ENCODE measurements at regions not wholly inside any gene's neighbourhood (a gene's known extent, or its start where the extent isn't known, plus 50 kb on each side); places are given as distances from the start of the nearest gene placed in this dataset.

DNA sequence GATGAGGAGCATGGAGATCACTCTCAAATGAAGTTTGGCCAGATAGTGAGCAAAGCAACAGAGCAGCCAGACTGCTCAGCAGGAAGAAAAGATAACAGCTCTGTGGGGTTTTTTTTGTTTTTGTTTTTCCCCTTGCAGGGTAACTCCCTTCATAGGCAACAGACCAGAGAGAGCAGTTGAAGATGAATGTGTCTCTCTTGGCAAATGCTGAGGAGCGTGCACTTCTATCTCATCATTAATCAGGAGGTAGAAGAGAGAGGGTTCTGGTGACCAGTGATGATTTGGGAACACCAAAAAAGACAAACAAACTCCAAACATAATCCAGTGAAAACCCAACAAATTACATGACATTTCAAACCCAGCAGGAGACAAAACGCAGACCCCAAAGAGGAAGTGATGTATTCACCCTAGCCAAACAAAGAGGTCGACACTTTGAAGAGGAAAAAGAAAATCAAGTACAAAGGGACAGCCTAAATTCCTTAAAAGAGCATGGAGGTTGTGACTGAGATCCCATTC lies 66.2 kb upstream of the RREB1 start:
- no peak for DNase-seq

DNA sequence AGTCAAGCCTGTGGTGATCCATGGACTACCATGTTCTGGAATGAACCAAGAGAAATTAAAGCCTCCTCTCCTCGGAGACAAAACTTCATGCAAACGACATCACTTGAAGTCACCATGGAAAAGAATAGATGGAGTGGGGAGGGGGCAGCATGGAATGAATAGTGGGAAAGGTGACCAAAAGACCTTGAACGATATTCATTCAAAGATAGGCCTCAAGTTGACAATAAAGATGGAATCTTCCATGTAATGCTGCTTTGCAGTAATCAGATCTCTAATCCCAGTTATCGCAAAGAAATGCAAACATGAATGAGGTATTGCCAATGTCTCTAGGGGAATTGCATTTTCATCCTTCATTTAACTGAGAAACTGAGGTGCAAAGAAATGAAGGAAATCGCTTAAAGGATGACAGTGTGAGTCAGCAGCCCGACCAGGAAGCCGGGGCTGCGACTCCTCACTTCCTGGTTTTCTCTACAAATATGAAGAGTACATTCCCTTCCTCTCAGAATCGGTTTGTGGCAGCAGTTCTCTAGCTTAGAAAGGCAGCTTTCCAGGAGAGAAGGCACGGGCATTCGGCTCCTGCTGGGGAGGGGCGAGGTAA lies 65.6 kb upstream of the RREB1 start:
- DNase-seq, result no peak

DNA sequence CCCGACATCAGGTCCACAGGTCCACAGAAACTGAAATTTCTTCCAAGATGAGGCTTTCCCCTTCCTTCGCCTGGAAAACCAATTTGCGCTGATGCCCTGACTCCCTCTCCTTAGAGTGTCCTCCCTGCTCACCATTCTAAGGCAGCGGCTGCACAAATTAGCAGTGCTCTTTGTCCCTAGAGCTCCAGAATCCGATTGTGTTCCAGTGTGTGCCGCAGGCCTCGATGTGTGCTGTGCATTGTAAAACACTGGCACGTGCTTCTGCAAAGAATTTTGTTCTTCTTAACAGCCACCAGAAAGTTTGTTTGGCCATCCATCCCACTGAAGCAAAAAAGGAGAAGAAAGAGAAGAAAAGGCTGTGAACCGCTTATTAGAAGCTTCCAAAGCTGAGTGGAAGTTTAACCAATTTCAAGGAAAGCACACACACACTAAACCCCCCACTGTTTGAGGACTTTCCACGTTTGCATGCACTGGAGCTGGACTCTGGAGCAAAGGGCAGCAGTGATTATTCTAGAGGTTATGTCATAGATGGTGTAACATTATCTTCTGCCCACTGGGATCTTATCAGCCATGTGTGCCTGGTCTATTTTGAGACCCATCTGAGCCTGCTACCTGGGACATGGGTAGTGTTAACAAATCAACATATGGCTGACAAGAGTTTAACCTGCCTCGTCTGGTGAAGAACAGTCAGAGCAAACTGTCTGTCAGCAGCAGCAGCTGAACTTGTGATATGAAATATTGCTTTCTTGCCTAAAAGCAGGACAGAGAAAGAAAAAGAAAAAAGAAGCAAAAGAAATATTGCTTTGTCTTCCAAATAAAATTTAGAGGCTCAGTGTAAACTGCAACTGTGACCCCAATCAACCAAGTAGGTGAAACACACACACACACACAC lies 64.9 kb upstream of the RREB1 start:
- DNase-seq, result no peak

DNA sequence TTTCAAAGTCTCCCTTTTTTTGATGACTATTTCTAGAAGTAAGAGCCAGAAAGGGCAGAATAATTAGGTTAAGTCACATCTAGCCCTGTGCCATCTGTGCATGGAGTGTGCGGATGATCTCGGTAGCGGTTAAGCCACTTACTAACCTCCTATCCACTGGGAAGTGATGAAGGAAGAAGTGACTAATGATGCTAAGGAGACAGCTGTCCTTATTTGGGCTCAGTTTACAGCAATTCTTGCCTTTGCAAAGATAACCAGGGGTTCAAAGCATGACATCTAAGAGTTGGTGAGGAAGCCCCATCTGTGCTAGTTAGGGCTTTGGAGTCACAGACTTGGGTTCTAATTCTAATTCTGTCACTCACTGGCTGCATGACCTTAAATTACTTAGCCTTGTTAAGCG lies 62.4 kb upstream of the RREB1 start:
- no peak for DNase-seq

DNA sequence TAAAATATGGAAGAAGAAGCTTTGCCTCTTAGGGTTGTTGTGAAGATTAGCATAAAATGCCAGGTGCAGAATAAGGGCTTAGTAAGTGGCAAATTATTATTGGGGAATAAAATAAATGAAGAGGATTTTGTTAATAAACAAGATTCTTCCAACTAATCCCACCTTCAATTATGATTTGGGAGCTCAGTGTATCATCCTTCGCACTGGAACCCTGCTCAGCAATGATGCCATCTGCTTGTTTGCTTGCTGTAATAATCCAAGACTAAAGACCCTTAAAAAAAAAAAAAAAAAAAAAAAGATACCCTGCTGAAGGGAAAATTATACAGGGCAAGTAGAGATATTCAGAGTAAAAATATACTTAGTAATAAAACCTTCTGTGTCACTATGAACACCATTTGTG lies 62.0 kb upstream of the RREB1 start:
- DNase-seq, result no peak

DNA sequence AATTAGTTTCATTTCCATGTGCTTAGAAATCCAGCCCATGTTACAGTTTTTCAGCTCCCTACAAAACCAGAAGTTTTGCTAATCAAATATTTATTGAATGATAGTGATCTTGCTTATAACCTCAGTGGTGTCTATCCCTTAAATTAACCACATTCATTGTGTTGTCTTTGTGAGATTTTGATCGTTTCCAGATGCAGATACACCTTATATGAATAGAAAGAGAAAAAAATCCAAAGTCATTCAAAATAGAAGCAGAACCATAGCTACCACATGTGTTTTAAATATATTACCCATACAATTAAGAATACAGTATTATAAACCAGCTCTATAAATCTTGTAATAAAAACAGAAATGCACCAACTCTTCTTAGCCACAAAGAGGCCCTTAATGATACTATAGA lies 60.6 kb upstream of the RREB1 start:
- DNase-seq, result no peak

DNA sequence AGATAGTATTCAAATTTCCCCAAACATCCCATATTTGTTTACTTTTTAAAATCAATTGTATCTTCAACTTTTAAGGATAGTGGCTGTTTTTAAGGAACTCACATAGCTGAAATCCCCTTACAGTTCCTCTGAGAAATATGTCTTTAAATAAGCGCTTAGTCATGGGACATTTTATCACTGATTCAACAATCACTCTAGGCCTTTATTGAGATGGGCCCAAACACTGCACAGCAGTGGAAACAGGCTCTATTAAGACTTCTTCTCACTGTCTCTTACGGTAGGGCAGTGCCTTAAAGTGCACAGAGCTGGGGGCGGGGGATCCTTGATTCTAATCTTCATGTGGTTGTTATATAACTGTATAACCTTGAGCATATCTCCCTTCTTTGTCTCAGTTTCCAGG lies 59.8 kb upstream of the RREB1 start:
- DNase-seq, result no peak

DNA sequence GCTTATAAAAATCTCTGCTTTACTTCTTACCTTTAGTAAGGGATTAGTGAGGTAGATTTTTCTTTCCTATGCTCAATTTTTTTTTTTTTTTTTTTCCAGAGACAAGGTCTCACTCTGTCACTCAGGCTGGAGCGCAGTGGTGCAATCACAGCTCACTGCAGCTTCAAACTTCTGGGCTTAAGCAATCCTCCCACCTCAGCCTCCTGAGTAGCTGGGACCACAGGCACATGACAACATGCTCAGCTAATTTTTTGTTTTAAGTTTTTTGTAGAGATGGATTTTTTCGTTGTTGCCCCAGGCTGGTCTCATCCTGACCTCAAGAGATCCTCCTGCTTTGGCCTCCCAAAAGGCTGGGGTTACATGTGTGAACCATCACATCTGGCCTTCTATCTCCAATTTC lies 58.9 kb upstream of the RREB1 start:
- no peak for DNase-seq

DNA sequence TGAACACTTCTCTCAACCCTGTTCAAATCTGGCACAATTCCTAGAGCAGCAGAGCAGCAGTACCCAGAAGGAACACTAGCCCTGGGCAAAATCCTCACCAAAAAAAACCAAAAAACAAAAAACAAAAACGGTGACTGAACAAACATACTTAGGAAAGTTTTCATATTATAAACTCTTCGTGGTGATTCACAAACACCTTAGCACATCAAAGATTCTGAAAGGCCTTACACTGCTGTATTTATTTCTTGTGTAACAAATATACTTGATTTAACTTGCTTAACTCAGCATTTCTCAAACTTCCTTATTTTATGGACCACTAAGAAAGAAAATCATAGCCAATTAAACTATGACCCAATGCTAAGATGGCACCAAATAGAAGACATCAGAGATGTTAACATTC lies 57.8 kb upstream of the RREB1 start:
- no peak for DNase-seq

DNA sequence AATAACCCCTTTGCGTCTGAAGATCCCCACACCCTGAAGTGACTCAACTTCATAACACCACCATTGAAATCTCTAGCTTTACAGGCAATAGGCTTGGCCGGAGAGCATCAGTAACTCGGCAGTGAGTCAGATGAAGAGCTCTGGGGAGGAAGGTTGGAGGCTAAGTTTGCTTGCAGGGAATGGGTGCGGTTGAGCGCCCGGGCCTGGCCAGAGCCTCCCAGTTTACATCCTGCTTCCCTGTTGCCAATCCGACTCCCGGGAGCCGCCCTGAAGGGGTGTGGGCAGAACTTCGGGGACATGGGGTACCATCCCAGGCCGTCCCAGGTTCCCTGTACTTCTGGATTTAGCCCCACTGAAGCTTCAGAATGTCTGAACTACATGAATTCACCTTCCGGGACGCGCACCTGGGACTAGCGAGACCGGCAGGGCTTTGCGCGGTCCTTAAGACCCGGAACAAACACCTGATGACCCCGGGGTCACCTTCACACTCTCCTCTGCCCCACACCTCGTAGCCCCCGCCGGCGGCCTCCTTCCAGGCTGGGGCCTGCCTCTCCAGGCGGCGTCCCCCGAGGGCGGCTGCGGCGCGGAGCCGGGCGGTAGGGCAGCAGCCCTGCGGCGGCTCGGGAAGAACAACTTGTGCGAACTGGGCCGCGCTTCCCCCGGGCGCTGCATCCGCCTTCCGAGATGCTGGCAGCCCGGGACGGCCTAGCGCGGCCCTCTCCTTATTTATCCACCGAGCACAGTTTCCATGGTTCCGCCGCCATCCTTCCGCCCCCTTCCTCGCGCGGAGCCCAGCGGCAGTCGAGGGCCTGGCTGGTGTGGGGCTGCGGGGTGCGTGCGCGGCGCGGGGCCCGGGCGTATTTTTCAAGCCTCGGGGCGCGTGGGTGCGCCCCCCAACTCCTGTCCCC lies 56.6 kb upstream of the RREB1 start:
- peak; percentile 67 for DNase-seq

DNA sequence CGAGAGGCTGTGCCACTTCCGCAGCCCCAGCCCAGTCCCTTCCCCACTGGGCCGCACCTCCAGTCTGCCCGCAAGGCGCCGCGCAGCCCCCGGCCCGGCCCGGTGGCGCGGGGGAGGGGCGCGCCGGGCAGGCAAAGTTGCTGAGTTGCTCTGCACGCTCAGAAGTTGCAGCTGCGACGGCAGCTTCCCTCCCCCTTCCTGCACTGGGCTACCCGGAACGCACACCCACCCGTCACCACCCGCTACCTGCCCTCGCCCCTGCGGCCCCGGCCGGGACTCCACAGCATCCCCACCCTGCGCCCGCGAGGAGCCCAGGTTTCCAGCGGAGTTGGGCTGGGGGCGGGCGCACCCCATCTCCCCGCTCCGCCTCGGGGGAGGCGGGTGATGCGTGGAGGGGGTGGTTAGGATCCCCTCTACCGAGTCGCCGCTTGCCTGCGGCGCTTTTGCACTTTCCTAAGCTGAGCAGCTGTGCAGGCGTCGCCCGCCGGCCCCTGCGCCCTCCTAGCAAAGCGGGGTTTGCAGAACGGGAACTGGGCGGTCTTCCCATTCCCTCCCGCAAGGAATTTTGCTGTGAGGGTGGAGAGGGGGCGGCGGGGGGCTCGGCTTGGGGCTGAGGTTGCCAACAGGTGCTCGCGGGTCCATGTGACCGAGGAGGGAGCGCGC lies 55.9 kb upstream of the RREB1 start:
- peak; percentile 78 for DNase-seq

DNA sequence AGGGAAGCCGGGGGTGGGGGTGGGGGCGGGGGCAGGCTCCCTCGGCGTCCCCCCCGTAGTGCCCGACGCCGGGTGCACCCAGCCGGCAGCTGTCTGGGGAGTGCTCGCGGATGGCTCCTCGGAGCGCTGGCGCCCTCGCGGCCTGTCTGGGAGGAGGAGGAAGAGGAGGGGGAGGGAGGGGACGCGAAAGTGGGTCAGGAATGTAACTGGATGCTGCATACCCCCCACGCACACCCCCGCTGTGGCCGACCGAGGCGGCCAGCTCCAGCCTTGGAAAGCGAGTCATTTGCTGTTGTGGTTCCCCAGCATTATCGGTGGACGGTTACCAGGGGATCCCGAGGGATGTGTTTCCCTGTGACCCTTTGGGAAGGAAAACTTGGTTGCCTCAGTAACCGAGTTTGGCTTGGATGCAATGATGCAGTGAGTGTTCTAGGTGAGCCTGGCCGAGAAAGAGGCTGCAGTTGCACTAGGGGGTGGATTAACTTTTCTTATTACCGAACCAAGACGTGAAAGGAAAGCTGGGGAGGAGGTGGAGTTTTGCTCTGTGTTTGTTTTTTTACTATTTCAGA lies 55.2 kb upstream of the RREB1 start:
- peak; percentile 63 for DNase-seq

DNA sequence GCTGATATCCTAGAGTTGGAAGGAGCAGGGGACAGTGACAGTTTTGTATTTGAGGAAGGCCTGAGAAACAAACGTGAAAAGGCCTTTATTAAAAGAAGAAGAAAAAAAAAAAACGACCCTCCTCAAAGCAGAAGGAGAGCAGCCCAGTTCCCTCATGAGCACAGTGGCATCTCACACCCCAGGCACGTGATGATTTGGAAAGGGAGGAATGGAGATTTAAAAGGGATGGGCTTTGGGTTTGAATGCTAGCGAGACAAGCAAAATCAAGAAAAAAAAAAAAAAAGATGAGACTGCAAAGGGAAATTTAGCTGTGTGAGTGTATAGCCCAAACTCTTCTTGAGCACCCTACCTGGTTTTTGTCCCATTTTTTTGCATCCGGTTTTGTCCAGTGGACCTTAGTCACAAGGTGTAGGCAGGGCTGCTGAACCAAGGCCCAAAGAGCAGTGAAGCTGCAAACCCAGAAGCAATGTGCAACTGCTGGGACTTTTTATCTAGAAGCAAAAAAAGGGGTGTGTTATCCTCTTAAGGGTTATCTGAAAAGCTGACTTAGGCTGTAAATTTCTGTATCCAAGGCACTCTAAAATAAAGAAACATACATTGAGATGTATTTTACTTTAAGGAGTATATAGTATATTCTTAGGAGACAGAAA lies 54.5 kb upstream of the RREB1 start:
- DNase-seq, result no peak

Data from activated CD8-positive, alpha-beta memory T cell treated with anti-CD3 and anti-CD28 coated beads for 24 hours (primary cell).